ENCODE measurements at regions not wholly inside any gene's neighbourhood (a gene's known extent, or its start where the extent isn't known, plus 50 kb on each side); places are given as distances from the start of the nearest gene placed in this dataset.

GRCh38 chr2:53448086-53448485 is 319.5 kb upstream of the CHAC2 start:
- DNase-seq = no peak

- DNase-seq = no peak
Measured at GRCh38 chr2:53445383-53446070, 322.1 kb upstream of the CHAC2 start.

- DNase-seq = no peak
Measured at GRCh38 chr2:53442783-53443182, 324.8 kb upstream of the CHAC2 start.

- DNase-seq = no peak
Measured at GRCh38 chr2:53442093-53442492, 325.5 kb upstream of the CHAC2 start.

GRCh38 chr2:53438692-53439091 is 328.9 kb upstream of the CHAC2 start:
- no peak for DNase-seq

- DNase-seq = no peak
Measured at GRCh38 chr2:53438100-53438499, 329.5 kb upstream of the CHAC2 start.

GRCh38 chr2:53437371-53437770 is 330.2 kb upstream of the CHAC2 start:
- no peak for DNase-seq

- no peak for DNase-seq
Measured at GRCh38 chr2:53436882-53437281, 330.7 kb upstream of the CHAC2 start.

- no peak for DNase-seq
Measured at GRCh38 chr2:53435610-53436009, 332.0 kb upstream of the CHAC2 start.

GRCh38 chr2:53434466-53434865 is 333.1 kb upstream of the CHAC2 start:
- DNase-seq = no peak

- no peak for DNase-seq
Measured at GRCh38 chr2:53432936-53433335, 334.7 kb upstream of the CHAC2 start.

- no peak for DNase-seq
Measured at GRCh38 chr2:53429901-53430300, 337.7 kb upstream of the CHAC2 start.

GRCh38 chr2:53424902-53425301 is 342.7 kb upstream of the CHAC2 start:
- DNase-seq = no peak

- no peak for DNase-seq
Measured at GRCh38 chr2:53423465-53423864, 344.1 kb upstream of the CHAC2 start.

- peak in 1 of 2 donors; percentile 1 for DNase-seq
Measured at GRCh38 chr2:53422979-53423378, 344.6 kb upstream of the CHAC2 start.

GRCh38 chr2:53417385-53417784 is 350.2 kb upstream of the CHAC2 start:
- DNase-seq = no peak

GRCh38 chr2:53407363-53408080 is 360.1 kb upstream of the CHAC2 start:
- no peak for DNase-seq

GRCh38 chr2:53403792-53404413 is 363.7 kb upstream of the CHAC2 start:
- DNase-seq = no peak

GRCh38 chr2:53397085-53397484 is 370.5 kb upstream of the CHAC2 start:
- DNase-seq = no peak

- no peak for DNase-seq
Measured at GRCh38 chr2:53381271-53381670, 386.3 kb upstream of the CHAC2 start.

GRCh38 chr2:53379547-53379946 is 388.1 kb upstream of the CHAC2 start:
- DNase-seq = no peak

- no peak for DNase-seq
Measured at GRCh38 chr2:53378791-53379190, 388.8 kb upstream of the CHAC2 start.

GRCh38 chr2:53373126-53373525 is 394.5 kb upstream of the CHAC2 start:
- no peak for DNase-seq
